Gastroesophageal sphincter (tissue), 4 donors: ENCODE measurements at regions not wholly inside any gene's neighbourhood (a gene's known extent, or its start where the extent isn't known, plus 50 kb on each side); places are given as distances from the start of the nearest gene placed in this dataset.
"Not testable (repeated sequence)": the region's sequence is repeated elsewhere in the genome, so short reads cannot be mapped to it uniquely, and the experiment has no call there.

Experiments used
- ATAC-seq: fragments of 150-250 bp; one replicate; pipeline ENCODE4 v1.9.1; 2016; ENCODE audit warnings: mild to moderate bottlenecking, moderate library complexity
- H3K27ac ChIP-seq, 4 donors: fragments of 200-600 bp; sonication (generic) in 3 of 4; 1 replicate in 3 of 4; 2 replicates in 1 of 4; pipeline ENCODE4 v1.5.1; 2016 to 2019
- H3K27me3 ChIP-seq: fragments of 200-600 bp; sonication (generic); one replicate; pipeline ENCODE4 v1.5.1; 2019
- H3K36me3 ChIP-seq, 2 donors: fragments of 200-600 bp; sonication (generic); one replicate each; pipeline ENCODE4 v1.5.1; 2019; ENCODE audit warnings: control low read depth in 1 of 2
- H3K4me1 ChIP-seq, 3 donors: fragments of 200-600 bp; sonication (generic); 1 replicate in 2 of 3; 2 replicates in 1 of 3; pipeline ENCODE4 v1.5.1; 2016 to 2019; ENCODE audit warnings: control low read depth in 2 of 3
- H3K4me3 ChIP-seq, 2 donors: fragments of 200-600 bp; sonication (generic); one replicate each; pipeline ENCODE4 v1.5.1; 2019; ENCODE audit warnings: mild to moderate bottlenecking in 1 of 2, moderate library complexity in 1 of 2
- H3K9me3 ChIP-seq, 3 donors: fragments of 200-600 bp; sonication (generic); one replicate each; pipeline ENCODE4 v1.5.1; 2017 to 2019; ENCODE audit warnings: control low read depth in 2 of 3
- EP300 ChIP-seq: sonication (generic); formaldehyde crosslinking; IDR thresholded peaks from one replicate; pipeline ENCODE4 v1.6.1; 2017; ENCODE audit warnings: antibody characterized with exemption, mild to moderate bottlenecking
- POLR2A ChIP-seq, 2 donors: fragments of 450-650 bp; IDR thresholded peaks; one replicate each; pipeline ENCODE4 v1.6.1; 2017; ENCODE audit warnings: antibody characterized with exemption in 2 of 2, mild to moderate bottlenecking in 2 of 2, moderate library complexity in 1 of 2
- POLR2AphosphoS5 ChIP-seq: sonication (generic); formaldehyde crosslinking; IDR thresholded peaks from one replicate; pipeline ENCODE4 v1.6.1; 2017; ENCODE audit warnings: antibody characterized with exemption
- WGBS, 2 donors: methylation state at CpG; one replicate each; pipeline ENCODE4 v1.1.5; 2018; ENCODE audit warnings: low coverage in 1 of 2; 5-methylcytosine and 5-hydroxymethylcytosine counted together
- TF ChIP-seq, protein P1 (sequence below), 4 experiments: fragments of 200-600 bp in 2 of 4; fragments of 450-650 bp in 2 of 4; sonication (generic) in 1 of 4; IDR thresholded peaks; one replicate each; pipeline ENCODE4 v1.5.1; 2017 to 2019; ENCODE audit warnings: antibody characterized with exemption in 4 of 4, mild to moderate bottlenecking in 2 of 4, moderate library complexity in 2 of 4

DNA sequence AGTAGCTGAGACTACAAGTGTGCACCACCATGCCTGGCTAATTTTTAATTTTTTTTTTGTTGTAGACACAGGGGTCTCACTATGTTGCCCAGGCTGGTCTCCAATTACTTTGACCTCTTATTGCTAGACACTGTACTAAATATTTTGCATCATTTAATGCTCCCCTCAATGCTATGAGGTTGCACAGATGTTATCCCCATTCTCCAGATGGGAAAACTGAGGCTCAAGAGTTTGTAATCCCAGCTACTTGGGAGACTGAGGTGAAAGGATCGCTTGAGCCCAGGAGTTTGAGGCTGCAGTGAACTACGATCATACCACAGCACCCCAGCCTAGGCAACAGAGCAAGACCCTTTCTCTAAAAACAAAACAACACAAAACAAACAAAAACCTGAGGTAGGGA, 443.3 kb upstream of the C16orf82 start:
- Histone ChIP-seq H3K4me3 (no peak overlapping the region), H3K27ac (no peak overlapping the region), H3K27me3 (peaks cover 5% of the 10 kb centered on the region), H3K4me1 (no peaks in the 10 kb centered on the region), H3K36me3 (no peaks in the 10 kb centered on the region), H3K9me3 (no peaks in the 10 kb centered on the region)
- WGBS, 2 donors: 100% methylated on average over 1 of the region's 2 CpGs; no CpG with 5 or more reads in 1 of the 2 donors
- no peak for ATAC-seq
- TF ChIP-seq, protein P1, sequence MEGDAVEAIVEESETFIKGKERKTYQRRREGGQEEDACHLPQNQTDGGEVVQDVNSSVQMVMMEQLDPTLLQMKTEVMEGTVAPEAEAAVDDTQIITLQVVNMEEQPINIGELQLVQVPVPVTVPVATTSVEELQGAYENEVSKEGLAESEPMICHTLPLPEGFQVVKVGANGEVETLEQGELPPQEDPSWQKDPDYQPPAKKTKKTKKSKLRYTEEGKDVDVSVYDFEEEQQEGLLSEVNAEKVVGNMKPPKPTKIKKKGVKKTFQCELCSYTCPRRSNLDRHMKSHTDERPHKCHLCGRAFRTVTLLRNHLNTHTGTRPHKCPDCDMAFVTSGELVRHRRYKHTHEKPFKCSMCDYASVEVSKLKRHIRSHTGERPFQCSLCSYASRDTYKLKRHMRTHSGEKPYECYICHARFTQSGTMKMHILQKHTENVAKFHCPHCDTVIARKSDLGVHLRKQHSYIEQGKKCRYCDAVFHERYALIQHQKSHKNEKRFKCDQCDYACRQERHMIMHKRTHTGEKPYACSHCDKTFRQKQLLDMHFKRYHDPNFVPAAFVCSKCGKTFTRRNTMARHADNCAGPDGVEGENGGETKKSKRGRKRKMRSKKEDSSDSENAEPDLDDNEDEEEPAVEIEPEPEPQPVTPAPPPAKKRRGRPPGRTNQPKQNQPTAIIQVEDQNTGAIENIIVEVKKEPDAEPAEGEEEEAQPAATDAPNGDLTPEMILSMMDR (IDR thresholded peaks at IDR 0.05): no peak
- TF ChIP-seq POLR2A (IDR thresholded peaks at IDR 0.05): no peak

- WGBS, 2 donors: 91% methylated on average over 1 of the region's 1 CpG; no CpG with 5 or more reads in 1 of the 2 donors
- Histone ChIP-seq H3K36me3 (no peaks in the 10 kb centered on the region), H3K4me1 (no peaks in the 10 kb centered on the region), H3K27me3 (peaks cover 5% of the 10 kb centered on the region), H3K27ac (no peak overlapping the region), H3K9me3 (no peaks in the 10 kb centered on the region), H3K4me3 (no peak overlapping the region)
- TF ChIP-seq EP300 (no peak), POLR2A (IDR thresholded peaks at IDR 0.05) (no peak), POLR2AphosphoS5 (no peak)
- TF ChIP-seq, protein P1 (IDR thresholded peaks at IDR 0.05): no peak
- ATAC-seq: no peak
Measured at GRCh38 chr16:26627958-26628357, 438.8 kb upstream of the C16orf82 start.

DNA sequence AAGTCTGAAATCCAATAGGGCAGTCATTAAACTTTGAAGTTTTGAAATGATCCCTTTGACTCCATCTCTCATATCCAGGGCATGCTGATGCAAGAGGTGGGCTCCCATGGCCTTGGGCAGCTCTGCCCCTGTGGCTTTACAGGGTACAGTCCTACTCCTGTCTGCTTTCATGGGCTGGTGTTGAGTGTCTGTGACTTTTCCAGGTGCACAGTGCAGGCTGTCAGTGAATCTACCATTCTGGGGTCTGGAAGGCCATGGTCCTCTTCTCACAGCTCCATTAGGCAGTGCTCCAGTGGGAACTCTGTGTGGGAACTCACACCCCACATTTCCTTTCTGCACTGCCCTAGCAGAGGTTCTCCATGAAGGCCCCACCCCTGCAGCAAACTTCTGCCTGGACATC, 435.4 kb upstream of the C16orf82 start:
- not testable (repeated sequence) for H3K4me1 ChIP-seq, H3K9me3 ChIP-seq, H3K27me3 ChIP-seq, ATAC-seq, H3K36me3 ChIP-seq, H3K27ac ChIP-seq, H3K4me3 ChIP-seq

DNA sequence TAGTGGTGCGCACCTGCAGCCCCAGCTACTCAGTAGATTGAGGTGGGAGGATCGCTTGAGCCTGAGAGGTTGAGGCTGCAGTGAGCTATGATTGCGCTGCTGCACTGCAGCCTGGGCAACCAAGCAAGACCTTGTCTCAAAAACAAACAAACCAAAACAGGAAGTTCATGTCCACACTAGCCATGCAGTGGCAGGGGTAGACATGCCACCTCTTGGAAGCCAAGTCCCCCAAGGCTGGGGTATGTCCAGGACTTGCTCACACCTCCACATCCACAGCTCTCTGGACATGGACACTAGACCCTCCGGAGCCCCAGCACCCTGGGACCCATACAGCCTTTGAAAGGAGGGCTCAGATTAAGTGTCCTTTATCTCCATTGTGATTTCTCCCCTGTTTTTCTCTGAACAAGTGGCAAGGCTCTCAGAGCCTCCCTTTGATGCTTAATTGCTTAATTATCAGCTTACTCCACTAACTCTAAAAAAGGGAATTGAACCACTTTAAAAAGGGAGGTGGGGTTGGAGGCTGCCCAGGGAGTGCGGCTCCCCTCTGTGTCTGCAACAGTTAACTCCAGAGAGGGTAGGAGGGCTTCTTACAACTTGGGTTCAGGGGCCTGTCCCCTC, 424.6 kb upstream of the C16orf82 start:
- Histone ChIP-seq H3K27ac (no peak overlapping the region), H3K9me3 (no peaks in the 10 kb centered on the region), H3K36me3 (no peaks in the 10 kb centered on the region), H3K4me1 (no peaks in the 10 kb centered on the region), H3K4me3 (no peak overlapping the region), H3K27me3 (peaks cover 6% of the 10 kb centered on the region)
- TF ChIP-seq POLR2AphosphoS5: no peak
- no peak for TF ChIP-seq EP300
- TF ChIP-seq POLR2A (IDR thresholded peaks at IDR 0.05): no peak
- TF ChIP-seq, protein P1 (IDR thresholded peaks at IDR 0.05): no peak
- WGBS, 2 donors: 72 to 87% methylated on average over 3 to 4 of the region's 5 CpGs
- ATAC-seq: no peak

GRCh38 chr16:26643519-26643918, 423.2 kb upstream of the C16orf82 start:
- Histone ChIP-seq H3K27ac (no peak overlapping the region), H3K9me3 (no peaks in the 10 kb centered on the region), H3K4me1 (no peaks in the 10 kb centered on the region), H3K27me3 (peaks cover 6% of the 10 kb centered on the region), H3K4me3 (no peak overlapping the region), H3K36me3 (no peaks in the 10 kb centered on the region)
- TF ChIP-seq, protein P1 (IDR thresholded peaks at IDR 0.05): no peak
- TF ChIP-seq POLR2A (IDR thresholded peaks at IDR 0.05) (no peak), EP300 (no peak), POLR2AphosphoS5 (no peak)
- ATAC-seq: no peak
- WGBS, 2 donors: 33 to 38% methylated on average over 1 to 3 of the region's 3 CpGs
